Stimulated activated CD8-positive, alpha-beta memory T cell treated with anti-CD3 and anti-CD28 coated beads, Interleukin-4, amount 100 ng/mL, for 48 hours (primary cell): ENCODE measurements at regions not wholly inside any gene's neighbourhood (a gene's known extent, or its start where the extent isn't known, plus 50 kb on each side); places are given as distances from the start of the nearest gene placed in this dataset.

Experiments used
- DNase-seq: peaks from one replicate; pipeline ENCODE4 v3.0.0-alpha.2; 2020

DNA sequence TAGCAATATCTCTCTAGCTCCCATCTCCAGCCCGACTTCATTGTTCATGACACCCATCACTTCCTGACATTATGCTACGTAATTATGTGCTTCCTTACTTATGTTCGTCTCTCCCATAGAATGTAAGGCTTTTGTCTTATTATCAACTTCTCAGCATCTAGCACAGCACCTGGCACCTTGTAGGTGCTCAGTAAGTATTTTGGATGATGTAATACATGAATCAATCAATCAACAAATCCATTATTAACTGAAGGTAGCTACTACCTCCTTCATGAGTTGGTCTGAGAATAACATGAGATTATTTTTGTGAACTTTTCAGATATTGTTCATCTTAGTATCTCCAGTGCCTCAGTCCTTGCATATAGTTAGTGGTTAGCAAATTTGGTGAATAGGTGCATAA lies 109.3 kb downstream of the EN1 start:
- no peak for DNase-seq

DNA sequence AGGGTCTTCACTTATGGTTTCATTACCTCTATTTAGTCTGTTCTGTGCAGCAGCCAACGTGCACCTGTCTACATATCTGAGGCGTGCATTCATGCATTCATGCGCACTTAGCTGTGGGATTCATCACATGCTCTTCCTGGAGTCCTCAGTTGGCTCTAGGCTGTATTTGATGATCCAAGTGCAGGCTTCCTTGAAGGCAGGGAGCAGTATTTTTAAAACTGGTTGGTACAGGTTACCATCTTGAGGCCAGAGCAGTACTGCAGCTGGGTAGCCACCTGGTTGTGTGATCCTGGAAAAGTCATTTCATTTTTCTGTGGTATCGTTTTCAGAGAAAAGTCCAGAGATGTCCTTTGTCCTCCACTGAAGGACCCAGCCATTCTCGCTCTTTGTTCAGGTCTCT lies 109.8 kb downstream of the EN1 start:
- no peak for DNase-seq

GRCh38 chr2:118732432-118732831 lies 115.0 kb downstream of the EN1 start:
- no peak for DNase-seq

DNA sequence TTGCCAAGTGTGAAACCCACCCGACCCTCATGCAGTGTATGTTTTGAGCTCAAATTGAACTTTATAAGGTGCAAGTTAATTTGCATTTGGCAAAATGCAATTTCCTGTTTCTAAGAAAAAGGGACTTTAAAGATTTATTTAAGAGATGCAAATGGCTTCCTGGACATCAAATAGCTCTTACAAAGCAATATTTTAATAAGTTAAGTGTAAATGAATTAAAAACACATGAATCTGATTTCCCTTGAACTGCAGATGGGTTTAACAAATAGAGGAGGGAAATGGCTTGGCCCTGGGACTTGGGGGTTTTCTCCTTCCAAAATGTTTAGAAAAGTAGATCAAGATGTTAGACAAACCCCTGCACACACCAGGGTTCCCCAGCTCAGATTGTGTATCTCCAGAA lies 116.0 kb downstream of the EN1 start:
- no peak for DNase-seq

- no peak for DNase-seq
Measured at GRCh38 chr2:118730405-118730804, 117.0 kb downstream of the EN1 start.

GRCh38 chr2:118729760-118730159 lies 117.7 kb downstream of the EN1 start:
- no peak for DNase-seq

- no peak for DNase-seq
Measured at GRCh38 chr2:118728984-118729383, 118.5 kb downstream of the EN1 start.

- no peak for DNase-seq
Measured at GRCh38 chr2:118726821-118727220, 120.6 kb downstream of the EN1 start.

DNA sequence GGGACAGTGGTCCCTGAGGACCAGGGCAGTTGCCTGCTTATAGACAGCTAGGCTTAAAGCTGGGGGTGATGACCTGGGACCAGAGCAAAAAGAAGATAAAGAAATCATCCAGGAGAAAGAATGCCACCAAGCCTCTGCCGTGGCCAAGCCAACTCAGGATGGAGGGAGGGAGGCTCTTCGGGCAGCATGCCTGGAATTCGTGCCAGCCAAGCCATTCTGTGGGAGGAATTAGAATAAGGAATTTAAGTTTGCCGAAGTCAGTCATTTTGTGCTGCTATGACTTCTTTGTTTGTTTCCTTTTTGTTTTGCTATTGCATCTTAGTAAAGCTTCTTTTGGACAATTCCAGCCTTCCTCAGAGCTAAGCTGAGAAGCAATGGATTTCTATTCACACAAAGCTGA lies 124.1 kb downstream of the EN1 start:
- DNase-seq, result no peak

DNA sequence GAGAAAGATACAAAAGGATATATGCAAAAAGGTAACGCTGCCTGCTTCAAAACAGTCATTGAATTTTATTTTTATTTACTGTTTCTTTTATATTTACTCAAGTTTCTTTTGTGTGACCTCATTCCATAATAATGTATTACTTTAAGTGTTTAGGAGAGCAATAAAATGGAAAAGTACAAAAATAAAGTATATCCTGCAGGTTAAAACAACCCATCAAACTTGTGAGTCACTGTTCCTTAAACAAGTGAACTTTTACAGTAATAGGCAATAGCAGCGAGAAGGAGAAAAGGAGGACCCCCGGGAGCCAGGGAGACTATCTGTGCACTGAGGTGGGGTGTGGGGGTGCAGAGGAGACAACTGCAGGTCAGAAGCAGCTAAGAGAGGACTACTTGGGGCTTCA lies 124.5 kb downstream of the EN1 start:
- DNase-seq, result no peak

DNA sequence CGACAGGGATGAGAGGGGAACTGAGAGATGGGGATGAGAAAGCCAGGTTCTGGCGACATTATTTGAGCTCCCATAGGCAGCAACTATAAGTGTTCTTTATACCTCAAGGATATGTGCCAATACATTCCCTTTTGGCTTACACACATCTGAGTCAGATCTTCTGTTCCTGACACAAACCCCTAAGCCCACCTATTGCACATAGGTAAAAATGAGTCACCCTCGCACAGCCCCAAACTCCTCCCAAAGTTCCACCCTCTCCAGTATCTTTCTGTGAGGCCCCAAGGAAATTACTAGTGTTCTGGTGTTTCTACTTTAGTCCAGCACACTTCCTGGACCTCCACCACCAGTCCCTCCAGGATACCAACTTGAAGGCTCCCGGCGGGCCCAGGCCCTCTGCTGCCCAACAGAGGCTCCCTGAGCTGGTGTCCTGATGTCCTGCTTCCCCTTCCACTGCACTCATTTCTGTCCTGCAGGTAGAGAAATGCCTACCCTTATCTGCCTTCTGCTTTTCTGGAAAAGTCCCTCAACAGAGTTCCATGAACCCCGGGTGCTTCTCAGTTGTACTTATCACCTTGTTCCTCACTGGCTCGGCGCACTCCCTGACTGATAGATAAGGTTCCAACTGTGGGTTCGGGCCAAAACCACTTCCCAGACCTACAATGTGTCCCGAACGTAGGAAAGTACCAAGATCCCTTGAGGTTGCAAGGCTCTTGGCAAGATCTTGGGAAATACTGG lies 125.5 kb downstream of the EN1 start:
- no peak for DNase-seq

- no peak for DNase-seq
Measured at GRCh38 chr2:118720866-118721265, 126.6 kb downstream of the EN1 start.

- DNase-seq, result no peak
Measured at GRCh38 chr2:118718921-118719320, 128.5 kb downstream of the EN1 start.

DNA sequence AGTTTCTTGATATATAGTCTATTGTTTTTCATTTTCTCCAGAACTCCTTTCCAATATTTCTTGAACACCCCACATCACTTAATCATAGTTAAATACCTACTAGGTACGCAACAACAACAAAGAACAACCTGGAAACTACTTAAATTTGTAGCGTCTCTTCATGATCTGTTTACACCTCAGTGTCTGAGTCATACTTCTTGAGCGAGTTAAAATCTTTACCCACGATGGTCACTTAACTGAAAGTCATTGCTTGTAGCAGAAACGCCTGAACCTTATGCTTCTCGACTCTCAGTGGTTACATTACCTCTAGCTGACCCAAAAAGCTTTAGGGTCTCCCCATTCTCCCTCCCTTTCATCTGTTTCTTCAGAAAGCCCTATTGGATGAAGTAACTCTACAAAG lies 131.3 kb downstream of the EN1 start:
- DNase-seq, result no peak

- DNase-seq, result no peak
Measured at GRCh38 chr2:118714118-118714517, 133.3 kb downstream of the EN1 start.

DNA sequence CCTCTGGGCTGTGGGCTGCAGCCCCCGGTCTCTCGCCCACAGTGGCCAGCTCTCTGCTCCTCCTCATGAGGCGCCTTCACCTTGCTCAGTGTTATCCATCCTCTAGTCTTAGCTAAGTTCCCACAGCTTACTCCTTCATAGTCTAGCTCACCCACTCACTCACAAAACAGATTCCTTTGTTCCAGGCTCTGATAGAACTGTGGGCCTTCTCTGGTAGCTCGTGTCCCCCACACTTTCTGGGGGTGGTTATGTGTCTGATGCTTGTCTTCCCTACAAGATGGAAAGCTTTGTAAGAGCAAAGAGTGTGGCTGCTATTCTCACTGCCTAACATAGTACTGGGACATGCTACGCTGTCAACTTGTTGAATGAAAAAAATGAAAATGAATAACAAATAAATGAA lies 135.8 kb downstream of the EN1 start:
- DNase-seq, result no peak

GRCh38 chr2:118710481-118710880 lies 137.0 kb downstream of the EN1 start:
- no peak for DNase-seq

- no peak for DNase-seq
Measured at GRCh38 chr2:118709786-118710185, 137.7 kb downstream of the EN1 start.

DNA sequence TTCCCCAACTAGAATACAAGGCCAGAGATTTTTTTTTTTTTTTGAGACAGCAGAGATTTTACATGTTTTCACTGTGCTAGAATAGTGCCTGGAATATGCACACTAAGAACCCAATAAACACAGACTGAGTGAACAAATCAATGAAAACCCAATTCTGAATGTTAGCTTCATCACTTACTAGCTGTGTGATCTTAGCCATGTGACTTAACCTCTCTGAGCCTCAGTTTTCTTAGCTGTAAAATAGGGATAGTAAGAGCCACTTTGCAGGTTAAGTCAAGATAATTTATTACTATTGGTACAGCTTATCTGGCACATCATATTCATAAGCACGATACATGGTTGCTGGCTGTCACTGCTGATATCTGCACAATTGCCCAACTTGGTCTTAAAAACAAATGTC lies 140.6 kb downstream of the EN1 start:
- DNase-seq, result no peak

DNA sequence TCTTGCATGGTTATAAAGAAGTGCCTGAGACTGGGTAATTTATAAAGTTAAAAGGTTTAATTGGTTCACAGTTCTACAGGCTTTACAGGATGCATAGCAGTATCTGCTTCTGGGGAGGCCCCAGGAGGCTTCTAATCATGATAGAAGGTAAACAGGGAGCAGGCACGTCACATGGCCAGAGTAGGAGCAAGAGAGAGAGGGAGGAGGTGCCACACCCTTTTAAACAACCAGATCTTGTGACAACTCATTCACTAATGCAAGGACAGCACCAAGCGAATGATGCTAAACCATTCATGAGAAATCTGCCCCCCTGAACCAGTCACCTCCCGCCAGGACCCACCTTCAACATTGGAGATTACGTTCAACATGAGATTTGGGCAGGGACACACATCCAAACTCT lies 141.1 kb downstream of the EN1 start:
- no peak for DNase-seq

- no peak for DNase-seq
Measured at GRCh38 chr2:118705032-118705431, 142.4 kb downstream of the EN1 start.

DNA sequence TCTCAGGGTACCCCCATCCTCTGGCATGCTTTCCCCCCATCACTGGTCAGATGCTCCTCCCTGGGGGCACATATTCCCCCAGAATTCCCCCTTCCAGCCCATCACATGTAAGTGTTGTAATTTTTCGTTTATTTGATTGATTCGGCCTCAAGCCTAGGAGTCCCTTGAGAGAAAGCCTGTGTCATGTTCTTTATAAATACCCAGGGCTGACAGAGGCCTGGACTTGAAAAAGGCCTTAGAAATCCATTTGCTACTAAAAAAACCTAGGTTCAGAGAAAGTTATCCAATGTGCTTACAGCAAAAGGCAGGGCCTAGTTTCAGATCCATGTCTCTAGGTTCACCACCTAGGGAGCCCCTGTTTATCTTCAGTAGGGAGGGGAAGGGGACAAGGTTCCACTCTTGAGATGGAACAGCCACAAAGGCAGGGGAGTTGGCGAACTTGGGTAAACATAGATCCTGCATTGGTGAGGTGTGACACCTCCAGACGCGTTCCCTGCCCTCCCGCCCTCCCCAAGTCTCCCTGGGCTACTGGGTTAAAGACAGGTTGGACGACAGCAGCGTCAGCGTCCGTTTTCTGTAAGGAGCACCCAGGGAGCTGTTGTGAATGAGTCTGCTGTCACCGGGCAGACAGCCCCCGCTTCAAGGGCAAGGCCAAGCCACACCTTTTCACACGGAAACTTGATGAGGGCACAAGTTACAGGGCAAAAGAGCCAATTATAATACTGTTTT lies 147.8 kb downstream of the EN1 start:
- no peak for DNase-seq

DNA sequence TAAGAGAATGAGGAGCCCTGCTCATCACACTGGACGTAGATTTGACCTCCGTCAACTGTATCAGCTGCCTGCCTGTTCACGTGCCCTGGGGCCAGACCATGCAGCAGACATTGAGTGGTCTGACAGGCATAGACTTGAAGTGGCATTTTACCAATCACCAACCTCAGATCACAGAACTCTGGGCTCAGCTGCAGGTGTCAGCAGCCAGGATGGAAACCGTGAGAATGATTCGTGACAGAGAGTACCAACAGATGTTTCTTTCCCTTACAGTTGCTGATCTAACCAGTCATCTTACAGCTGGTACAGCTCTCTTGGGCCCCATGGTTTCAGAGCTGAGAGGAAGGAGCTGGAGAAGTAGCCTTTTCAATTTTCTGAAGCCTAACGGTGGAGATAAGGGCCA lies 148.9 kb downstream of the EN1 start:
- DNase-seq, result no peak

GRCh38 chr2:118697781-118698180 lies 149.7 kb downstream of the EN1 start:
- DNase-seq, result no peak
